Hippocampal formation (tissue), 2 donors: ENCODE measurements at regions not wholly inside any gene's neighbourhood (a gene's known extent, or its start where the extent isn't known, plus 50 kb on each side); places are given as distances from the start of the nearest gene placed in this dataset.

Experiments used
- DNase-seq, 2 donors: peaks; one replicate each; lab custom pipeline; 2025; lab: John Stamatoyannopoulos, UW

GRCh38 chr4:62252728-62253127 is 1052.6 kb downstream of the ADGRL3 start:
- no peak for DNase-seq

GRCh38 chr4:62250100-62250499 is 1050.0 kb downstream of the ADGRL3 start:
- no peak for DNase-seq

GRCh38 chr4:62243895-62244294 is 1043.8 kb downstream of the ADGRL3 start:
- no peak for DNase-seq

GRCh38 chr4:62235911-62236310 is 1035.8 kb downstream of the ADGRL3 start:
- no peak for DNase-seq

- no peak for DNase-seq
Measured at GRCh38 chr4:62232814-62233213, 1032.7 kb downstream of the ADGRL3 start.

- DNase-seq, result no peak
Measured at GRCh38 chr4:62231994-62232393, 1031.9 kb downstream of the ADGRL3 start.

- DNase-seq, result no peak
Measured at GRCh38 chr4:62226082-62226481, 1026.0 kb downstream of the ADGRL3 start.

GRCh38 chr4:62222121-62222520 is 1022.0 kb downstream of the ADGRL3 start:
- no peak for DNase-seq

- no peak for DNase-seq
Measured at GRCh38 chr4:62210486-62210885, 1010.4 kb downstream of the ADGRL3 start.

- DNase-seq, result no peak
Measured at GRCh38 chr4:62209757-62210485, 1009.8 kb downstream of the ADGRL3 start.

- DNase-seq, result no peak
Measured at GRCh38 chr4:62208921-62209320, 1008.8 kb downstream of the ADGRL3 start.

GRCh38 chr4:62204136-62204535 is 1004.0 kb downstream of the ADGRL3 start:
- no peak for DNase-seq

GRCh38 chr4:62199291-62199810 is 999.2 kb downstream of the ADGRL3 start:
- no peak for DNase-seq

- DNase-seq, result no peak
Measured at GRCh38 chr4:62196338-62196737, 996.2 kb downstream of the ADGRL3 start.

- DNase-seq, result no peak
Measured at GRCh38 chr4:62194342-62194741, 994.2 kb downstream of the ADGRL3 start.

- no peak for DNase-seq
Measured at GRCh38 chr4:62193761-62194160, 993.6 kb downstream of the ADGRL3 start.

- DNase-seq, result no peak
Measured at GRCh38 chr4:62191451-62192240, 991.5 kb downstream of the ADGRL3 start.

- no peak for DNase-seq
Measured at GRCh38 chr4:62170235-62170634, 970.1 kb downstream of the ADGRL3 start.

GRCh38 chr4:62168681-62169080 is 968.6 kb downstream of the ADGRL3 start:
- no peak for DNase-seq

- no peak for DNase-seq
Measured at GRCh38 chr4:62162606-62163005, 962.5 kb downstream of the ADGRL3 start.

GRCh38 chr4:62161446-62161845 is 961.3 kb downstream of the ADGRL3 start:
- DNase-seq, result no peak

- DNase-seq, result no peak
Measured at GRCh38 chr4:62159876-62160275, 959.8 kb downstream of the ADGRL3 start.

- DNase-seq, result no peak
Measured at GRCh38 chr4:62159306-62159705, 959.2 kb downstream of the ADGRL3 start.
